ENCODE measurements at regions not wholly inside any gene's neighbourhood (a gene's known extent, or its start where the extent isn't known, plus 50 kb on each side); places are given as distances from the start of the nearest gene placed in this dataset.
"Not testable (repeated sequence)": the region's sequence is repeated elsewhere in the genome, so short reads cannot be mapped to it uniquely, and the experiment has no call there.

- Histone ChIP-seq H2AFZ (no peak overlapping the region), H3K9ac (no peak overlapping the region), H3K4me1 (no peaks in the 10 kb centered on the region), H3K27me3 (ENCODE audit: control insufficient read depth, insufficient read depth, low read length) (no peaks in the 10 kb centered on the region), H3K27ac (no peak overlapping the region), H3K4me3 (ENCODE audit: low read depth, low read length) (no peak overlapping the region), H3K79me2 (no peaks in the 10 kb centered on the region), H3K4me2 (ENCODE audit: low read length) (no peak overlapping the region), H3K36me3 (ENCODE audit: control insufficient read depth, insufficient read depth, low read length) (no peaks in the 10 kb centered on the region), H3K9me3 (ENCODE audit: control insufficient read depth, low read length) (no peaks in the 10 kb centered on the region)
- no peak for TF ChIP-seq CTCF (IDR thresholded peaks at IDR 0.05)
Observed at GRCh38 chr16:48062681-48063080, 93.1 kb downstream of the ABCC12 start.

- no peak overlapping the region for H3K4me2 ChIP-seq (ENCODE audit: low read length)
- H3K79me2 ChIP-seq, result no peaks in the 10 kb centered on the region
- no peak overlapping the region for H2AFZ ChIP-seq
- H3K4me3 ChIP-seq (ENCODE audit: low read depth, low read length), result no peak overlapping the region
- TF ChIP-seq CTCF (IDR thresholded peaks at IDR 0.05), result no peak
- H3K36me3 ChIP-seq (ENCODE audit: control insufficient read depth, insufficient read depth, low read length), result no peaks in the 10 kb centered on the region
- H3K27me3 ChIP-seq (ENCODE audit: control insufficient read depth, insufficient read depth, low read length), result no peaks in the 10 kb centered on the region
- no peak overlapping the region for H3K9ac ChIP-seq
- H3K4me1 ChIP-seq, result no peaks in the 10 kb centered on the region
- H3K27ac ChIP-seq, result no peak overlapping the region
- H3K9me3 ChIP-seq (ENCODE audit: control insufficient read depth, low read length), result no peaks in the 10 kb centered on the region
Observed at GRCh38 chr16:48059936-48060335, 95.9 kb downstream of the ABCC12 start.

- H3K9me3 ChIP-seq (ENCODE audit: control insufficient read depth, low read length); H3K27me3 ChIP-seq (ENCODE audit: control insufficient read depth, insufficient read depth, low read length); H2AFZ ChIP-seq: not testable (repeated sequence)
Observed at GRCh38 chr16:48059190-48059589, 96.6 kb downstream of the ABCC12 start.

GRCh38 chr16:48057048-48057447, 98.7 kb downstream of the ABCC12 start:
- no peak overlapping the region for H3K4me3 ChIP-seq (ENCODE audit: low read depth, low read length)
- no peaks in the 10 kb centered on the region for H3K79me2 ChIP-seq

More at GRCh38 chr16:48059190-48059589, 96.6 kb downstream of the ABCC12 start:
- not testable (repeated sequence) for H3K4me2 ChIP-seq (ENCODE audit: low read length); H3K4me1 ChIP-seq; H3K27ac ChIP-seq; H3K9ac ChIP-seq; H3K4me3 ChIP-seq (ENCODE audit: low read depth, low read length); H3K79me2 ChIP-seq; H3K36me3 ChIP-seq (ENCODE audit: control insufficient read depth, insufficient read depth, low read length)

GRCh38 chr16:48054881-48055601, 100.8 kb downstream of the ABCC12 start:
- Histone ChIP-seq H3K9me3 (ENCODE audit: control insufficient read depth, low read length) (no peaks in the 10 kb centered on the region), H3K36me3 (ENCODE audit: control insufficient read depth, insufficient read depth, low read length) (no peaks in the 10 kb centered on the region), H3K27ac (no peak overlapping the region), H3K4me2 (ENCODE audit: low read length) (peak overlapping the region; percentile 22), H3K4me1 (no peaks in the 10 kb centered on the region), H3K4me3 (ENCODE audit: low read depth, low read length) (no peak overlapping the region), H3K79me2 (no peaks in the 10 kb centered on the region), H2AFZ (peak overlapping the region; percentile 72), H3K27me3 (ENCODE audit: control insufficient read depth, insufficient read depth, low read length) (no peaks in the 10 kb centered on the region), H3K9ac (no peak overlapping the region)
- TF ChIP-seq CTCF (IDR thresholded peaks at IDR 0.05), result peak; percentile 59

More at GRCh38 chr16:48057048-48057447, 98.7 kb downstream of the ABCC12 start:
- H3K4me1 ChIP-seq, result no peaks in the 10 kb centered on the region
- no peak overlapping the region for H3K4me2 ChIP-seq (ENCODE audit: low read length)
- no peak overlapping the region for H2AFZ ChIP-seq
- H3K36me3 ChIP-seq (ENCODE audit: control insufficient read depth, insufficient read depth, low read length), result no peaks in the 10 kb centered on the region
- H3K27me3 ChIP-seq (ENCODE audit: control insufficient read depth, insufficient read depth, low read length), result no peaks in the 10 kb centered on the region
- H3K9ac ChIP-seq, result no peak overlapping the region
- no peak overlapping the region for H3K27ac ChIP-seq
- TF ChIP-seq CTCF (IDR thresholded peaks at IDR 0.05), result no peak
- no peaks in the 10 kb centered on the region for H3K9me3 ChIP-seq (ENCODE audit: control insufficient read depth, low read length)

All from parathyroid adenoma (tissue), 2 donors.